Kidney (tissue), 13 donors: ENCODE measurements at regions not wholly inside any gene's neighbourhood (a gene's known extent, or its start where the extent isn't known, plus 50 kb on each side); places are given as distances from the start of the nearest gene placed in this dataset.
A peak's percentile ranks its signal among the peaks of the same experiment; 100 is the strongest.

Experiments used
- DNase-seq, 5 donors: peaks; one replicate each; pipeline ENCODE4 v3.0.0-alpha.2; 2013 to 2020
- FAIRE-seq: peaks from 2 replicates; lab custom pipeline; 2012; peaks lifted over from hg19 to GRCh38; lab: Jason Lieb, UNC
- H3K27ac ChIP-seq, 2 donors: one replicate each; pipeline ENCODE4 v1.7.0; 2013; ENCODE audit warnings: low read depth in 2 of 2, low read length in 2 of 2, inconsistent platforms in 1 of 2
- H3K27me3 ChIP-seq: one replicate; pipeline ENCODE4 v1.7.1; 2013; ENCODE audit warnings: low read length, inconsistent platforms; ENCODE audit not compliant: control insufficient read depth, insufficient read depth
- H3K36me3 ChIP-seq, 3 donors: one replicate each; pipeline versions ENCODE4 v1.7.0 to v1.7.1; 2013; ENCODE audit warnings: low read length in 3 of 3, control low read depth in 1 of 3, inconsistent platforms in 1 of 3; ENCODE audit not compliant: insufficient read depth in 3 of 3, control insufficient read depth in 2 of 3
- H3K4me1 ChIP-seq, 3 donors: one replicate each; pipeline versions ENCODE4 v1.7.0 to v1.7.1; 2013; ENCODE audit warnings: low read length in 3 of 3, inconsistent platforms in 1 of 3, low read depth in 1 of 3; ENCODE audit not compliant: control insufficient read depth in 2 of 3, insufficient read depth in 2 of 3
- H3K4me3 ChIP-seq, 3 donors: one replicate each; pipeline versions ENCODE4 v1.7.0 to v1.8.1; 2013; ENCODE audit warnings: low read length in 3 of 3, control low read depth in 1 of 3, inconsistent platforms in 1 of 3
- H3K9ac ChIP-seq, 3 donors: one replicate each; pipeline versions ENCODE4 v1.7.0 to v1.7.1; 2013; ENCODE audit warnings: low read length in 3 of 3, control low read depth in 1 of 3, inconsistent platforms in 1 of 3
- H3K9me3 ChIP-seq, 3 donors: one replicate each; pipeline versions ENCODE4 v1.7.0 to v1.7.1; 2013; ENCODE audit warnings: low read length in 3 of 3, control low read depth in 1 of 3, inconsistent platforms in 1 of 3; ENCODE audit not compliant: control insufficient read depth in 2 of 3, insufficient read depth in 1 of 3
- CTCF ChIP-seq: IDR thresholded peaks from 3 replicates; pipeline ENCODE4 v1.5.1; 2012; ENCODE audit warnings: mild to moderate bottlenecking, moderate library complexity, borderline replicate concordance; ENCODE audit not compliant: insufficient read depth; ENCODE audit errors: extremely low read depth
- intact Hi-C: fragments of 100-400 bp; cut with DNase I; formaldehyde crosslinking; loops from one replicate; pipeline ENCODE4 v1.11.1; 2022
- donor health status: control.
- donor health status: control.
- donor health status: control.
- donor health status: control.
- donor health status: control.
- donor health status: DM: yes; HTN: yes; CAD: no.
- donor health status: Normal renal cell carcinoma (clear cell type).

GRCh38 chr12:131355361-131356245, 355.3 kb upstream of the SFSWAP start:
- DNase-seq (no peak), FAIRE-seq (no peak)
- no peaks in the 10 kb centered on the region for H3K4me1 ChIP-seq
- H3K27ac ChIP-seq = no peak overlapping the region
- no peaks in the 10 kb centered on the region for H3K9me3 ChIP-seq
- no peak overlapping the region for H3K9ac ChIP-seq
- TF ChIP-seq CTCF = no peak
- H3K27me3 ChIP-seq = no peaks in the 10 kb centered on the region
- H3K4me3 ChIP-seq = no peak overlapping the region
- intact Hi-C loops = no loop called here
- H3K36me3 ChIP-seq = no peaks in the 10 kb centered on the region

- no peak overlapping the region for H3K27ac ChIP-seq
- no peaks in the 10 kb centered on the region for H3K9me3 ChIP-seq
- no peak overlapping the region for H3K4me3 ChIP-seq
- no peaks in the 10 kb centered on the region for H3K27me3 ChIP-seq
- H3K9ac ChIP-seq = no peak overlapping the region
- peak in 3 of 5 donors; percentile 43 to 66 (median 43) for DNase-seq
- H3K36me3 ChIP-seq = no peaks in the 10 kb centered on the region
- FAIRE-seq = no peak
- no peaks in the 10 kb centered on the region for H3K4me1 ChIP-seq
- intact Hi-C loops = no loop called here
- TF ChIP-seq CTCF = no peak
These were observed 354.3 kb upstream of the SFSWAP start for GRCh38 chr12:131356485-131357184.

- no peak overlapping the region for H3K9ac ChIP-seq
- no peaks in the 10 kb centered on the region for H3K9me3 ChIP-seq
- intact Hi-C loops = no loop called here
- no peak overlapping the region for H3K27ac ChIP-seq
- DNase-seq (no peak), FAIRE-seq (no peak)
- no peaks in the 10 kb centered on the region for H3K4me1 ChIP-seq
- TF ChIP-seq CTCF = no peak
- no peaks in the 10 kb centered on the region for H3K36me3 ChIP-seq
- no peaks in the 10 kb centered on the region for H3K27me3 ChIP-seq
- H3K4me3 ChIP-seq = no peak overlapping the region
These were observed 353.6 kb upstream of the SFSWAP start for GRCh38 chr12:131357185-131357747.
